ENCODE measurements at regions not wholly inside any gene's neighbourhood (a gene's known extent, or its start where the extent isn't known, plus 50 kb on each side); places are given as distances from the start of the nearest gene placed in this dataset.

DNA sequence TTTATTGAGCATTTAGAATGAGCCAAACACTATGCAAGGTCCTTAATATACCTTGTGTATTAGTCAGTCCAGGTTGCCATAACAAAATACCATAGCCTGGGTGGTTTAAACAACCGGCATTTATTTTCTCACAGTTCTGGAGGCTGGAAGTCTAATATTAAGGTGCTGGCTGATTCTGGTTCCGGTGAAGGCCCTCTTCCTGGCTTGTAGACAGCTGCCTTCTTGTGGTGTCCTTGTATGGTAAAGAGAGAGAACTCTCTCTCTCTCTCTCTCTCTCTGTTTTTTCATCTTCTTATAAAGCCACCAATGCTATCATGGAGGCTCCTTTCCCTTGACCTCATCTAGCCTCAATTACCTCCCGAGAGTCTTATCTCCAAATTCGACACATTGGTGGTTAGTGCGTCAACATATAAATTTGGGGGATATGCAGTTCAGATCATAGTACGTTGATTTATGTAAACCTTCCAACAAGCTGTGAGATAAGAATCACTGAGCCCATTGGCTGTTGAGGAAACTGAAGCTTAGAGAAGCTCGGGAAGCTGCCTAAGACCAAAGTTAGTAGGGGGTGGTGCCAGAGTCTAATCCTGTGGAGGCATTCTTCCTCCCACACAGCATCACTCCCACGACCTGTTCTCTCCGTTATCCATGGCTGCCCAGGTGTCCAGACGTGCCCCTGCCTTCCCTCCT, 298.0 kb upstream of the PROK2 start:
- H3K4me3 ChIP-seq (replicated peaks; ENCODE audit: low read depth, low read length) = no peak overlapping the region
- TF ChIP-seq, protein P1, sequence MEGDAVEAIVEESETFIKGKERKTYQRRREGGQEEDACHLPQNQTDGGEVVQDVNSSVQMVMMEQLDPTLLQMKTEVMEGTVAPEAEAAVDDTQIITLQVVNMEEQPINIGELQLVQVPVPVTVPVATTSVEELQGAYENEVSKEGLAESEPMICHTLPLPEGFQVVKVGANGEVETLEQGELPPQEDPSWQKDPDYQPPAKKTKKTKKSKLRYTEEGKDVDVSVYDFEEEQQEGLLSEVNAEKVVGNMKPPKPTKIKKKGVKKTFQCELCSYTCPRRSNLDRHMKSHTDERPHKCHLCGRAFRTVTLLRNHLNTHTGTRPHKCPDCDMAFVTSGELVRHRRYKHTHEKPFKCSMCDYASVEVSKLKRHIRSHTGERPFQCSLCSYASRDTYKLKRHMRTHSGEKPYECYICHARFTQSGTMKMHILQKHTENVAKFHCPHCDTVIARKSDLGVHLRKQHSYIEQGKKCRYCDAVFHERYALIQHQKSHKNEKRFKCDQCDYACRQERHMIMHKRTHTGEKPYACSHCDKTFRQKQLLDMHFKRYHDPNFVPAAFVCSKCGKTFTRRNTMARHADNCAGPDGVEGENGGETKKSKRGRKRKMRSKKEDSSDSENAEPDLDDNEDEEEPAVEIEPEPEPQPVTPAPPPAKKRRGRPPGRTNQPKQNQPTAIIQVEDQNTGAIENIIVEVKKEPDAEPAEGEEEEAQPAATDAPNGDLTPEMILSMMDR (IDR thresholded peaks at IDR 0.05; ENCODE audit: low read length, missing control alignments) = no peak

DNA sequence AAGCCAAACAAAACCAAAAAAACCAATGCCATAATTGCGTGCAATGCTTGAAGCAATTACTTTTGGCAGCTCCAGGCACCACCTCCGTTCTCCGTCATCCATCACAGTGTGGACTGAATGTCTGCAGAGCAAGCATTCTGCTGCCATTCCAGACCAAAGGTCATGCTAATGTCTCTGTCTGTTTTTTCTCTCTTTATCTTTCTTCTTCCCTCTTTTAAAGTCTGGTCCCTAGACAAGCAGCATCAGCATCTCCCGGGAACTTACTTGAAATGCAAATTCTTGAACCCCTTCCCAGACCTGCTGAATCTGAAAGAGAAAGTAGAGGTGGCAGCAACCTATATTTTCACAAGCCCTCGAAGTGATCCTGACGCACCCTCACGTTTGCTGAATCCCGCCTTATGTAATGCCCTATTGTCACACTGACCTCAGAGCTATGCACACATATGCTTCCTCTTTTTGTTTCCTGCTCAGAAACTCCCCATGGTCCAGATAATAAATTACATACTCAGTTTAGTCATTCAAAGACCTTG, 297.3 kb upstream of the PROK2 start:
- DNase-seq (ENCODE audit: low read depth) = peak; percentile 75
- no peak overlapping the region for H3K4me3 ChIP-seq (replicated peaks; ENCODE audit: low read depth, low read length)
- TF ChIP-seq, protein P1 (IDR thresholded peaks at IDR 0.05; ENCODE audit: low read length, missing control alignments) = no peak

More for the DNA sequence above, 298.0 kb upstream of the PROK2 start:
- DNase-seq (ENCODE audit: low read depth) = no peak

DNA sequence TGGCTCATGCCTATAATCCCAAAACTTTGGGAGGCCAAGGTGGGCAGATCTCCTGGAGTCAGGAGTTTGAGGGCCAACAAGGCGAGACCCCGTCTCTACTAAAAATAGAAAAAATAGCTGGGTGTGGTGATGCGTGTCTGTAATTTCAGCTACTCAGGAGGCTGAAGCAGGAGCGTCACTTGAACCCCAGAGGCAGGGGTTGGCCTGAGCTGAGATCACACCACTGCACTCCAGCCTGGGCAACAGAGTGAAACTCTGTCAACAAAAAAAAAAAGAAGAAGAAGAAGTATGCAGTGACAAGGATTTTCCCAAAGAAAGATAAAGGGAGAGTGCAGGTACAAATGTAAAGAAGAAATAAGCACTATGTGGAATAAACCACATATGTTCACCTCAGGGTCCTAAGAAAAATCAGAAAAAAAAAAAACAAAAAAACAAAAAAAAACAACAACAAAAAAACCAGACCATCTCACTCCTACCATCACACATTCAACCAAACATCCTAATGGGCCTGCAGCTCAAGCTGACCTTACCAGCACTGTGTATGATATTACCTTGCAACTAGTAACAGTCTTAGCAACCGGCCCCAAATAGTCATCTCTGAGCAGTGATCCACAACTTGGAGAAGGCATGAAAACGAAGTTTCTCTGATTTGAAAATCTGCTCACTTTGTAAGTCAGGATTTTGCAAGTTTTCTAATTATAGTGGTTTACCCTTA, 296.7 kb upstream of the PROK2 start:
- TF ChIP-seq, protein P1 (IDR thresholded peaks at IDR 0.05; ENCODE audit: low read length, missing control alignments) = no peak
- no peak overlapping the region for H3K4me3 ChIP-seq (replicated peaks; ENCODE audit: low read depth, low read length)
- DNase-seq (ENCODE audit: low read depth) = no peak

DNA sequence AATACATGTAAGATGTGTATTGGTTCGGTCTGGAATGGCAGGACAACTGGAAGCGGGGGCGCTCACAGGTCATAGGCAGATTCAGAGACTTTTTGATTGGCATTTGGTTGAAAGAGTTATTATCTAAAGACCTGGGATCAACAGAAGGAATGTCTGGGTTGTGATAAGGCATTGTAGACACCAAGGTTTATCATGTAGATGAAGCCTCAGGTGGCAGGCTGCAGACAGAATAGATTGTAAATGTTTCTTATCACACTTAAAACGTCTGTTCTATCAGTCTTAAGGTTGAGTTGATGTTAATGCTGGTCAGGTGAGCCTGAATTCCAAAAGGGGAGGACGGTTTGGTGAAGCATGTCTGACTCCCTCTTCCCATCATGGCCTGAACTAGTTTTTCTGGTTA, 295.9 kb upstream of the PROK2 start:
- TF ChIP-seq, protein P1 (IDR thresholded peaks at IDR 0.05; ENCODE audit: low read length, missing control alignments) = no peak
- no peak overlapping the region for H3K4me3 ChIP-seq (replicated peaks; ENCODE audit: low read depth, low read length)
- DNase-seq (ENCODE audit: low read depth) = no peak

DNA sequence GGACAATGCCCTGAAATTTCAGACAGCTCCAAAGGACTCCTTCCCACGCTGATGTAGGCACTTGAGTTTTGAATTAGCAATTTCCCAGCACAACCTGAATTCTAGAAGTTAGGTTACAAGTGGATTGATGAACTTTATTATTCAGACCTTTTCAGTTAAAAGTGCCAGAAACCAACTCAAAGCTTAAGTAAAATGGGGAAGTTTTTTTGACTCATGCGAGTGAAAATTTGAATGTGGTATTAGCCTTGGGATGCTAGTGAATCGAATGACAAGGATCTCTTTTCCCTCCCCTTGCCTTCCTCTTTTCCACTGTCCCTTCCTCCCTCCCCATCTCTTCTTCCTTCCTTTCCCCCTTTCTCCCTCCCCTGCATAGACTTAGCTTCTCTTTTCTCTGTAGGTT, 295.1 kb upstream of the PROK2 start:
- TF ChIP-seq, protein P1 (IDR thresholded peaks at IDR 0.05; ENCODE audit: low read length, missing control alignments) = no peak
- DNase-seq (ENCODE audit: low read depth) = no peak
- no peak overlapping the region for H3K4me3 ChIP-seq (replicated peaks; ENCODE audit: low read depth, low read length)

DNA sequence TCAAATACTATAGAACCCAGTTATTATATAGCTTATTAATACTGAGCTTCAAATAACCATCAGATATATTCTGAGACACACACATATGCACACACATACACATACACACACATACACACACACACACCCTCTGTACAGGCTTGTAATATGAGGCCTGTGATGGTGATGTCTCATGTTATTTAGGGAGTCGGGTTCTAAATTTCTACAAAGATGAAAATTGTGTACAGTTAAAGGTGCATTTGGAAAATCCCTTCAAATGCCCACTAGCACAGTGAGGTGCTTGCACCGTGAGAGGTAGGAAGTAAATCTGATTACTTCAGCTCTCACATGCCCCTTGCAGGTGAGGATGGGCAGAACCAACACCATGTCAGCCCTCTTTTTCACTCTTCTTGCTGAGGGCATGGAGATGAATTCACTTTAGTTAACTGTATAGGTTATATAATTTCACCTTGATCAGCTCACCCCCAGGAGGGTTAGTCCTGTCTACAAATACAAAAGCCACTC, 294.5 kb upstream of the PROK2 start:
- DNase-seq (ENCODE audit: low read depth) = no peak
- TF ChIP-seq, protein P1 (IDR thresholded peaks at IDR 0.05; ENCODE audit: low read length, missing control alignments) = no peak
- H3K4me3 ChIP-seq (replicated peaks; ENCODE audit: low read depth, low read length) = no peak overlapping the region

Measured in fibroblast of pulmonary artery (primary cell).